ENCODE measurements at regions not wholly inside any gene's neighbourhood (a gene's known extent, or its start where the extent isn't known, plus 50 kb on each side); places are given as distances from the start of the nearest gene placed in this dataset.
"Not testable (repeated sequence)": the region's sequence is repeated elsewhere in the genome, so short reads cannot be mapped to it uniquely, and the experiment has no call there.

- Histone ChIP-seq H3K27ac (no peak overlapping the region), H3K27me3 (no peaks in the 10 kb centered on the region), H3K9me3 (no peaks in the 10 kb centered on the region), H3K36me3 (no peaks in the 10 kb centered on the region), H3K4me1 (no peaks in the 10 kb centered on the region), H3K4me3 (no peak overlapping the region)
- DNase-seq: no peak
- intact Hi-C loops (cut with DNase I): no loop called here
- no peak for TF ChIP-seq CTCF (IDR thresholded peaks at IDR 0.05)
- 76 to 82% methylated on average over 9 of the region's 9 CpGs for WGBS, 2 donors
- no peak for ATAC-seq
Observed at GRCh38 chr6:15176816-15177370, 69.0 kb upstream of the JARID2 start.

- no peak overlapping the region for H3K27ac ChIP-seq
- no peaks in the 10 kb centered on the region for H3K27me3 ChIP-seq
- no peaks in the 10 kb centered on the region for H3K36me3 ChIP-seq
- intact Hi-C loops (cut with DNase I): no loop called here
- no peaks in the 10 kb centered on the region for H3K4me1 ChIP-seq
- H3K4me3 ChIP-seq: no peak overlapping the region
- no peak for TF ChIP-seq CTCF (IDR thresholded peaks at IDR 0.05)
- 94 to 99% methylated on average over 2 of the region's 2 CpGs for WGBS, 2 donors
- H3K9me3 ChIP-seq: no peaks in the 10 kb centered on the region
- no peak for DNase-seq
- no peak for ATAC-seq
Observed at GRCh38 chr6:15183979-15184378, 61.9 kb upstream of the JARID2 start.

- no peak for DNase-seq
- ATAC-seq: no peak
- 84 to 96% methylated on average over 2 of the region's 2 CpGs for WGBS, 2 donors
- Histone ChIP-seq H3K9me3 (no peaks in the 10 kb centered on the region), H3K27me3 (no peaks in the 10 kb centered on the region), H3K27ac (no peak overlapping the region), H3K4me3 (no peak overlapping the region), H3K36me3 (no peaks in the 10 kb centered on the region), H3K4me1 (no peaks in the 10 kb centered on the region)
- intact Hi-C loops (cut with DNase I): no loop called here
- no peak for TF ChIP-seq CTCF (IDR thresholded peaks at IDR 0.05)
Observed at GRCh38 chr6:15184441-15184861, 61.4 kb upstream of the JARID2 start.

- WGBS, 2 donors: 80% methylated on average over 8 of the region's 8 CpGs
- not testable (repeated sequence) for ATAC-seq
Observed at GRCh38 chr6:15185111-15185510, 60.8 kb upstream of the JARID2 start.

GRCh38 chr6:15193451-15193850 lies 52.4 kb upstream of the JARID2 start:
- intact Hi-C loops (cut with DNase I); H3K27me3 ChIP-seq; ATAC-seq; DNase-seq; H3K9me3 ChIP-seq; H3K4me3 ChIP-seq; H3K27ac ChIP-seq; H3K36me3 ChIP-seq: not testable (repeated sequence)
- WGBS, 2 donors: 89 to 91% methylated on average over 10 of the region's 10 CpGs
- H3K4me1 ChIP-seq: peaks cover 0 to 18% (median 0%) of the 10 kb centered on the region in 9 donors

More at GRCh38 chr6:15185111-15185510, 60.8 kb upstream of the JARID2 start:
- intact Hi-C loops (cut with DNase I); H3K27me3 ChIP-seq; H3K4me3 ChIP-seq; H3K27ac ChIP-seq; H3K9me3 ChIP-seq; H3K4me1 ChIP-seq; H3K36me3 ChIP-seq; DNase-seq: not testable (repeated sequence)
